HuH-7.5 (cell line): ENCODE measurements at regions not wholly inside any gene's neighbourhood (a gene's known extent, or its start where the extent isn't known, plus 50 kb on each side); places are given as distances from the start of the nearest gene placed in this dataset.

Experiments
- DNase-seq: peaks from one replicate; pipeline ENCODE4 v3.0.0; 2011; ENCODE audit warnings: low spot score

DNA sequence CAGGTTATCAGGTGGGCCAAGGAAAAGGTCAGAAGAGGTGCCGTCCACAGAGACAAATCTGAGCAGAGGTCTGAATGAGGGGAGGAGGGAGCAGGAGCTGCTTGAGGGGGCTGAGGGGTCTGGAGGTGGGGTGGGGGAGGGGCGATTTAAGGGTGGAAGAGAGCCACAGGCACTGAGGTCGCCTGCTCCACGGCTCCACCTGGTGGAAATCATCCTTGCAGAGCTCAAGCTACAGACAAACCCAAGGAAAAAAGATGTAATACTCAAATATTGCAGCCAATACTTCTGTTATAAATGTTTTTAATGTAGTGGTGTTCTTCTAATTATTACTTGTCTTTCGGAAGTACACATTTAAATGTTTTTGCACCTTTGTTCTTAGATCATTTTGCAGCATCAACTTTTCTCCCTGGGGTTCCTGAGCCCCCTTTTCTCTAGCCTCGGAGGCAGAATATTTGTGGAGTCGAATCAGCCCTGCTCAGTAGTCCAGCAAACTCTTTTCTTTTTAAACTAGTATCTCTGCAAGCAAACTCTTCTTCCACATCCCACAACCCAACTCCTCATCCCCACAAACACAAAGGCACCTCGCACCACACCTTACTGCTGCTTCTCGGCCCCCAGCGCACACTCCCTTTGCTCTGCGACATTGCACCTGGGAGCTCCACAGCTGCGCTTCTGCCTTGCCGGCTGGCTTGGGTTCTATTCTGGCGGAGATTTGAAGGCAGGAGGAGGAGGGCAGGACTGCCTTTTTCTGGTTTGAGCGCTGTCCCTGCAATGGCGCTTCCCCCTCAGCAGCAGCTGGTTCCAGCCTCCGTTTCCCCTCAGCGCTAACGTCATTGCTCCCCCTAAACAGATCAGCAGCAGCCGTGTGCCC, 51.0 kb upstream of the TFAP2A start:
- peak; percentile 20 for DNase-seq
